Ovary (tissue), 7 donors: ENCODE measurements at regions not wholly inside any gene's neighbourhood (a gene's known extent, or its start where the extent isn't known, plus 50 kb on each side); places are given as distances from the start of the nearest gene placed in this dataset.

Source experiments
- DNase-seq, 5 donors: peaks; one replicate each; pipeline ENCODE4 v3.0.0-alpha.2; 2019 to 2020
- H3K27ac ChIP-seq, 2 donors: fragments of 200-600 bp; one replicate each; pipeline versions ENCODE4 v1.5.1 to v1.8.0; 2019 to 2022
- H3K27me3 ChIP-seq: fragments of 200-600 bp; one replicate; pipeline ENCODE4 v1.8.0; 2022
- H3K36me3 ChIP-seq: fragments of 200-600 bp; sonication (generic); one replicate; pipeline ENCODE4 v1.5.1; 2019
- H3K4me1 ChIP-seq: one replicate; pipeline ENCODE4 v1.8.1; 2013; ENCODE audit warnings: mild to moderate bottlenecking, moderate library complexity; ENCODE audit not compliant: insufficient read depth
- H3K4me3 ChIP-seq: fragments of 200-600 bp; sonication (generic); one replicate; pipeline ENCODE4 v1.5.1; 2017
- H3K9me3 ChIP-seq, 2 donors: fragments of 200-600 bp in 1 of 2; sonication (generic) in 1 of 2; one replicate each; pipeline versions ENCODE4 v1.5.1 to v1.8.1; 2013 to 2019; ENCODE audit warnings: mild to moderate bottlenecking in 1 of 2, moderate library complexity in 1 of 2
- EP300 ChIP-seq: sonication (generic); formaldehyde crosslinking; IDR thresholded peaks from one replicate; pipeline ENCODE4 v1.6.1; 2017; ENCODE audit warnings: antibody characterized with exemption
- POLR2A ChIP-seq: fragments of 450-650 bp; IDR thresholded peaks from one replicate; pipeline ENCODE4 v1.6.1; 2017; ENCODE audit warnings: antibody characterized with exemption, mild to moderate bottlenecking, moderate library complexity
- WGBS, 3 donors: extraction: QIAGEN DNeasy Blood & Tissue Kit in 1 of 3; methylation state at CpG; one replicate each; pipeline versions ENCODE4 v1.1.5 to v1.1.7; 2013 to 2017; 5-methylcytosine and 5-hydroxymethylcytosine counted together
- intact Hi-C, 4 donors: fragments of 100-400 bp; cut with DNase I; formaldehyde crosslinking; loops; one replicate each; pipeline versions ENCODE4 v1.11.0 to v1.15.1; 2022 to 2023
- TF ChIP-seq, protein P1 (sequence below), 3 donors: fragments of 450-650 bp in 2 of 3; fragments of 200-600 bp in 1 of 3; IDR thresholded peaks; one replicate each; pipeline versions ENCODE4 v1.5.1 to v1.8.0; 2016 to 2022; ENCODE audit warnings: antibody characterized with exemption in 3 of 3, mild to moderate bottlenecking in 1 of 3
- donor health status: DM: no; HTN: no; CAD: no; lungs with moderate emphysema.
- donor health status: DM: no; HTN: no; CAD: no.
- donor health status: Bipolar disorder and iron deficiency.
- donor health status: DM: no; HTN: no; CAD: no.
- donor health status: DM: yes; HTN: yes; CAD: no.

DNA sequence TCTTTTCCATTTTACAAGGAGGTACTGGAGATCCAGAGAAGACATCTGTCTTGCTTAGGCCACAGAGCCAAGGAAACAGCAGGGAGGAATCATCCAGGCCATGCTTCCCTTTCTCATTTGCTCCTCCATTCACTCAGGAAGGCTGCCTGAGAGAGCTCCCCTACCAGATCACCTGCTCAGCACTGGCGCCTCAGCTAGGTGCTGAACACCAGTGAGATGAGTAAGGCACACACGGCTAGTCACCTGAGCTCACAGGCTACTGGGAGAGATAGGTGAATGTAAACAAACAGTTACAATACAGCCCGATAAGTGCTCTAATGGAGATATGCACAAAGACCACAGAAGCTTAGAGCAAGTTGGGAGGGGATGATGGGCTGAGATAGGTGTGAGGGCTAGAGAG is 149.8 kb upstream of the ARHGEF9 start:
- H3K9me3 ChIP-seq = no peaks in the 10 kb centered on the region
- intact Hi-C loops = no loop called here
- no peak overlapping the region for H3K27ac ChIP-seq
- no peak for TF ChIP-seq POLR2A
- TF ChIP-seq, protein P1, sequence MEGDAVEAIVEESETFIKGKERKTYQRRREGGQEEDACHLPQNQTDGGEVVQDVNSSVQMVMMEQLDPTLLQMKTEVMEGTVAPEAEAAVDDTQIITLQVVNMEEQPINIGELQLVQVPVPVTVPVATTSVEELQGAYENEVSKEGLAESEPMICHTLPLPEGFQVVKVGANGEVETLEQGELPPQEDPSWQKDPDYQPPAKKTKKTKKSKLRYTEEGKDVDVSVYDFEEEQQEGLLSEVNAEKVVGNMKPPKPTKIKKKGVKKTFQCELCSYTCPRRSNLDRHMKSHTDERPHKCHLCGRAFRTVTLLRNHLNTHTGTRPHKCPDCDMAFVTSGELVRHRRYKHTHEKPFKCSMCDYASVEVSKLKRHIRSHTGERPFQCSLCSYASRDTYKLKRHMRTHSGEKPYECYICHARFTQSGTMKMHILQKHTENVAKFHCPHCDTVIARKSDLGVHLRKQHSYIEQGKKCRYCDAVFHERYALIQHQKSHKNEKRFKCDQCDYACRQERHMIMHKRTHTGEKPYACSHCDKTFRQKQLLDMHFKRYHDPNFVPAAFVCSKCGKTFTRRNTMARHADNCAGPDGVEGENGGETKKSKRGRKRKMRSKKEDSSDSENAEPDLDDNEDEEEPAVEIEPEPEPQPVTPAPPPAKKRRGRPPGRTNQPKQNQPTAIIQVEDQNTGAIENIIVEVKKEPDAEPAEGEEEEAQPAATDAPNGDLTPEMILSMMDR (IDR thresholded peaks at IDR 0.05) = no peak
- no peak for TF ChIP-seq EP300
- no peak for DNase-seq
- no peaks in the 10 kb centered on the region for H3K27me3 ChIP-seq
- no peaks in the 10 kb centered on the region for H3K4me1 ChIP-seq
- no peaks in the 10 kb centered on the region for H3K36me3 ChIP-seq
- no peak overlapping the region for H3K4me3 ChIP-seq
- 51 to 73% (median 59%) methylated on average over 3 of the region's 3 CpGs for WGBS, 3 donors

DNA sequence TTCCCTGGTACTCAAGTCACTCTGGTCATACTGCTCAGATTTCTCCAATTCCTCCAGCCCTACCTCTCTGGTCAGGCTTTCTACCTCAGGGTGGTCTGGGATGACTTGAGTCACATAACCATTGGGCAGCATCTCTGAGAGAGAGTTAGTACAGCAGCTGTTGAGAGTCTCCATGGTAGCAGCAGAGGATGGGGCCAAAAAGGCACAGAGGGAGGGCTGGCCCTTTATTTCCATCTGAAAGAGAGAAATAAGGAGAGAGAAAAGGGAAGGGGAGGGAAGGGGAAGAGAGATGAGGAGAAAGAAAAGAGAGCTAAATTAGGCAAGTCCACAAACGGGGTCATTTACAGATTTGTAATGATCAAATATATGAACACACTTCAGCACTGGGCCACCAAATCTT is 149.1 kb upstream of the ARHGEF9 start:
- no peak for DNase-seq
- 29 to 45% (median 44%) methylated on average over 1 of the region's 1 CpG for whole genome bisulfite sequencing, 3 donors
- Histone ChIP-seq H3K4me1 (no peaks in the 10 kb centered on the region), H3K27me3 (no peaks in the 10 kb centered on the region), H3K36me3 (no peaks in the 10 kb centered on the region), H3K9me3 (no peaks in the 10 kb centered on the region), H3K27ac (no peak overlapping the region), H3K4me3 (no peak overlapping the region)
- intact Hi-C loops = no loop called here
- TF ChIP-seq, protein P1 (IDR thresholded peaks at IDR 0.05) = no peak
- no peak for TF ChIP-seq POLR2A
- no peak for TF ChIP-seq EP300

DNA sequence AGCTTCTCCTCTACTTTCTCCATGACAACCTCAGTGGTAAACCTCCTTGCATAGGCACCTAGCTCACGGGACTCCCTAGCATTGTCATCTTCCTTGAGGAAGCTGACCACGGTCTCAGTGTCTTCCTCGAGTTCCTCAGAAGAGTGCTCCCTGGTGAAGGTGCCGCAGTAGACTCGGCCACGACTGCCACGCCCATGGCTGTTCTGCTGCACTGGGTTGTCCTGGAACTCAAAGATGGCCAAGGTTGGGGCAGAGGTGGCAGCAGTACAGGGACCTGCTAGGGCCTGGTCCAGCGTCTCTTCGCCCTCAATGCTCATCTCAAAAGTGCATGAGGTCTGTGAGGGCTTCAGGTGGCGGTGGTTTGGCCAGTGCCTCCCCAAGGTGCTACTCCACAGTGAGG is 147.9 kb upstream of the ARHGEF9 start:
- 83 to 88% (median 87%) methylated on average over 10 of the region's 10 CpGs for WGBS, 3 donors
- TF ChIP-seq EP300 = no peak
- no peak for TF ChIP-seq POLR2A
- TF ChIP-seq, protein P1 (IDR thresholded peaks at IDR 0.05) = no peak
- Histone ChIP-seq H3K27me3 (no peaks in the 10 kb centered on the region), H3K4me3 (no peak overlapping the region), H3K4me1 (no peaks in the 10 kb centered on the region), H3K36me3 (no peaks in the 10 kb centered on the region), H3K27ac (no peak overlapping the region), H3K9me3 (no peaks in the 10 kb centered on the region)
- intact Hi-C loops = no loop called here
- no peak for DNase-seq

GRCh38 chrX:63932006-63932405 is 147.0 kb upstream of the ARHGEF9 start:
- intact Hi-C loops = no loop called here
- Histone ChIP-seq H3K9me3 (no peaks in the 10 kb centered on the region), H3K36me3 (no peaks in the 10 kb centered on the region), H3K27me3 (no peaks in the 10 kb centered on the region), H3K27ac (no peak overlapping the region), H3K4me3 (no peak overlapping the region), H3K4me1 (no peaks in the 10 kb centered on the region)
- WGBS, 3 donors = 64 to 75% (median 70%) methylated on average over 3 of the region's 3 CpGs
- no peak for TF ChIP-seq POLR2A
- no peak for DNase-seq

- H3K36me3 ChIP-seq = no peaks in the 10 kb centered on the region
- intact Hi-C loops = no loop called here
- no peaks in the 10 kb centered on the region for H3K4me1 ChIP-seq
- TF ChIP-seq POLR2A (no peak), EP300 (no peak)
- TF ChIP-seq, protein P1 (IDR thresholded peaks at IDR 0.05) = no peak
- no peak for DNase-seq
- no peaks in the 10 kb centered on the region for H3K9me3 ChIP-seq
- no peak overlapping the region for H3K27ac ChIP-seq
- WGBS, 3 donors = 40 to 52% (median 49%) methylated on average over 4 of the region's 4 CpGs
- H3K27me3 ChIP-seq = no peaks in the 10 kb centered on the region
- H3K4me3 ChIP-seq = no peak overlapping the region
These were observed 145.1 kb upstream of the ARHGEF9 start for GRCh38 chrX:63930140-63930539.
